PFSK-1 (cell line): ENCODE measurements at regions not wholly inside any gene's neighbourhood (a gene's known extent, or its start where the extent isn't known, plus 50 kb on each side); places are given as distances from the start of the nearest gene placed in this dataset.

ENCODE experiments used
- FOXP2 ChIP-seq: optimal IDR thresholded peaks from 2 replicates; pipeline ENCODE3; 2011; ENCODE audit warnings: borderline replicate concordance, control low read depth, inconsistent platforms; ENCODE audit not compliant: insufficient read depth; ENCODE audit errors: extremely low read length, extremely low read depth
- POLR2AphosphoS5 ChIP-seq: IDR thresholded peaks from 2 replicates; pipeline ENCODE4 v1.6.1; 2012; ENCODE audit warnings: low read depth, mild to moderate bottlenecking, control low read depth, low read length, moderate library complexity
- REST ChIP-seq, 2 experiments: IDR thresholded peaks; 2 replicates each; pipeline versions ENCODE4 v1.6.1 to v1.8.0; 2011 to 2012; ENCODE audit warnings: low read depth in 2 of 2, low read length in 2 of 2, control low read depth in 1 of 2, inconsistent platforms in 1 of 2, mild to moderate bottlenecking in 1 of 2, moderate library complexity in 1 of 2; ENCODE audit not compliant: insufficient read depth in 1 of 2
- SIN3A ChIP-seq: IDR thresholded peaks from 2 replicates; pipeline ENCODE4 v1.6.1; 2012; ENCODE audit warnings: mild to moderate bottlenecking, low read length, moderate library complexity, borderline replicate concordance; ENCODE audit not compliant: insufficient read depth
- TAF1 ChIP-seq: IDR thresholded peaks from 2 replicates; pipeline ENCODE4 v1.6.1; 2012; ENCODE audit warnings: low read length, control low read depth, borderline replicate concordance; ENCODE audit not compliant: insufficient read depth

GRCh38 chr10:4651404-4652037 is 174.5 kb upstream of the AKR1E2 start:
- TF ChIP-seq TAF1, result no peak
- no peak for TF ChIP-seq SIN3A
- no peak for TF ChIP-seq REST (IDR thresholded peaks at IDR 0.05; ENCODE audit: insufficient read depth in 1 of 2, low read depth in 2 of 2, low read length in 2 of 2)
- no peak for TF ChIP-seq POLR2AphosphoS5
- no peak for TF ChIP-seq FOXP2

- TF ChIP-seq REST (IDR thresholded peaks at IDR 0.05; ENCODE audit: insufficient read depth in 1 of 2, low read depth in 2 of 2, low read length in 2 of 2) (no peak), FOXP2 (peak; percentile 88)
These were observed 175.4 kb upstream of the AKR1E2 start for GRCh38 chr10:4650582-4650981.

- no peak for TF ChIP-seq REST (IDR thresholded peaks at IDR 0.05; ENCODE audit: insufficient read depth in 1 of 2, low read depth in 2 of 2, low read length in 2 of 2)
These were observed 176.0 kb upstream of the AKR1E2 start for GRCh38 chr10:4649886-4650508.

- TF ChIP-seq TAF1 (no peak), FOXP2 (no peak), SIN3A (no peak), REST (IDR thresholded peaks at IDR 0.05; ENCODE audit: insufficient read depth in 1 of 2, low read depth in 2 of 2, low read length in 2 of 2) (no peak), POLR2AphosphoS5 (no peak)
These were observed 176.5 kb upstream of the AKR1E2 start for GRCh38 chr10:4649471-4649870.

- TF ChIP-seq REST (IDR thresholded peaks at IDR 0.05; ENCODE audit: insufficient read depth in 1 of 2, low read depth in 2 of 2, low read length in 2 of 2), result no peak
- TF ChIP-seq TAF1, result no peak
- no peak for TF ChIP-seq POLR2AphosphoS5
- TF ChIP-seq SIN3A, result no peak
These were observed 177.0 kb upstream of the AKR1E2 start for GRCh38 chr10:4648999-4649398.
